Keratinocyte (primary cell): ENCODE measurements at regions not wholly inside any gene's neighbourhood (a gene's known extent, or its start where the extent isn't known, plus 50 kb on each side); places are given as distances from the start of the nearest gene placed in this dataset.

Experiments
- DNase-seq: peaks from one replicate; pipeline ENCODE4 v3.0.0-alpha.2; 2011; ENCODE audit warnings: low read depth, missing footprints, low spot score
- FAIRE-seq: peaks from 2 replicates; lab custom pipeline; 2011; peaks lifted over from hg19 to GRCh38; lab: Jason Lieb, UNC
- H2AFZ ChIP-seq: 2 replicates; pipeline ENCODE4 v1.6.0; 2012; ENCODE audit warnings: low read length, control low read depth, inconsistent platforms; ENCODE audit not compliant: control insufficient read depth
- H3K27ac ChIP-seq: 2 replicates; pipeline ENCODE4 v1.5.1; 2011; ENCODE audit warnings: low read length; ENCODE audit not compliant: control insufficient read depth, insufficient read depth
- H3K27me3 ChIP-seq: 3 replicates; pipeline ENCODE4 v1.6.0; 2011; ENCODE audit warnings: low read length; ENCODE audit not compliant: control insufficient read depth, insufficient read depth; ENCODE audit errors: extremely low read depth
- H3K36me3 ChIP-seq, 2 experiments: 2 replicates in 1 of 2; 3 replicates in 1 of 2; pipeline ENCODE4 v1.5.1; 2011; ENCODE audit warnings: low read length in 2 of 2, mild to moderate bottlenecking in 1 of 2; ENCODE audit not compliant: control insufficient read depth in 2 of 2, insufficient read depth in 2 of 2; ENCODE audit errors: extremely low read depth in 1 of 2
- H3K4me1 ChIP-seq: 3 replicates; pipeline ENCODE4 v1.5.1; 2011; ENCODE audit warnings: low read length; ENCODE audit not compliant: control insufficient read depth, insufficient read depth; ENCODE audit errors: extremely low read depth
- H3K4me2 ChIP-seq: 3 replicates; pipeline ENCODE4 v1.6.0; 2011; ENCODE audit warnings: low read depth, low read length; ENCODE audit not compliant: control insufficient read depth, insufficient read depth; ENCODE audit errors: extremely low read depth
- H3K4me3 ChIP-seq, 3 experiments: fragments of 200-600 bp in 1 of 3; sonication (generic) in 1 of 3; 2 replicates in 2 of 3; 3 replicates in 1 of 3; pipeline ENCODE4 v1.5.1; 2011 to 2016; ENCODE audit warnings: low read length in 3 of 3, mild to moderate bottlenecking in 3 of 3, control low read depth in 2 of 3, inconsistent platforms in 1 of 3, low read depth in 1 of 3, mixed read lengths in 1 of 3, mixed run types in 1 of 3, moderate library complexity in 1 of 3; ENCODE audit not compliant: control insufficient read depth in 2 of 3, insufficient read depth in 2 of 3; ENCODE audit errors: extremely low read depth in 1 of 3
- H3K79me2 ChIP-seq: 2 replicates; pipeline ENCODE4 v1.6.0; 2012; ENCODE audit warnings: low read length; ENCODE audit not compliant: control insufficient read depth, insufficient read depth
- H3K9ac ChIP-seq: 3 replicates; pipeline ENCODE4 v1.6.0; 2011; ENCODE audit warnings: low read length; ENCODE audit not compliant: control insufficient read depth, insufficient read depth; ENCODE audit errors: extremely low read depth
- H3K9me1 ChIP-seq: 3 replicates; pipeline ENCODE4 v1.6.0; 2011; ENCODE audit warnings: low read length; ENCODE audit not compliant: control insufficient read depth, insufficient read depth; ENCODE audit errors: extremely low read depth
- H3K9me3 ChIP-seq: 2 replicates; pipeline ENCODE4 v1.5.1; 2012; ENCODE audit warnings: low read depth, low read length; ENCODE audit not compliant: control insufficient read depth
- H4K20me1 ChIP-seq: 3 replicates; pipeline ENCODE4 v1.6.0; 2011; ENCODE audit warnings: low read length; ENCODE audit not compliant: control insufficient read depth, insufficient read depth; ENCODE audit errors: extremely low read depth
- CTCF ChIP-seq, 3 experiments: IDR thresholded peaks in 1 of 3; conservative IDR thresholded peaks in 1 of 3; optimal IDR thresholded peaks in 1 of 3; 2 replicates in 2 of 3; 3 replicates in 1 of 3; pipeline versions ENCODE3 to v1.5.1; 2011; ENCODE audit warnings: low read length in 3 of 3, mild to moderate bottlenecking in 3 of 3, moderate library complexity in 2 of 3, control low read depth in 1 of 3, inconsistent platforms in 1 of 3; ENCODE audit not compliant: insufficient read depth in 2 of 3; ENCODE audit errors: extremely low read depth in 1 of 3
- EZH2 ChIP-seq: IDR thresholded peaks from one replicate; pipeline ENCODE4 v1.6.1; 2012; ENCODE audit warnings: inconsistent platforms, mild to moderate bottlenecking, low read length, moderate library complexity
- dilution Hi-C: fragments of 300-500 bp; cut with MboI; formaldehyde crosslinking; loops from one replicate; pipeline ENCODE4 v1.7.0; 2020; ENCODE audit warnings: low sequenced_read_pairs; ENCODE audit not compliant: extremely low pct_ligation_motif_present

GRCh38 chr1:208333676-208334075 lies 89.5 kb upstream of the PLXNA2 start:
- TF ChIP-seq CTCF (optimal IDR thresholded peaks at IDR 0.05 in 1 of 3, IDR thresholded peaks at IDR 0.05 in 1 of 3, conservative IDR thresholded peaks at IDR 0.05 in 1 of 3; ENCODE audit: extremely low read depth in 1 of 3, insufficient read depth in 2 of 3, low read length in 3 of 3): no peak
- TF ChIP-seq EZH2: no peak
- H3K79me2 ChIP-seq: no peaks in the 10 kb centered on the region
- peaks cover 13% of the 10 kb centered on the region for H3K27me3 ChIP-seq
- H3K4me1 ChIP-seq: no peaks in the 10 kb centered on the region
- no peak overlapping the region for H3K4me2 ChIP-seq
- H3K9ac ChIP-seq: no peak overlapping the region
- DNase-seq (no peak), FAIRE-seq (no peak)
- H4K20me1 ChIP-seq: no peaks in the 10 kb centered on the region
- H2AFZ ChIP-seq: no peak overlapping the region
- no peak overlapping the region for H3K27ac ChIP-seq
- no peak overlapping the region for H3K4me3 ChIP-seq
- dilution Hi-C loops: no loop called here
- no peaks in the 10 kb centered on the region for H3K9me3 ChIP-seq
- H3K9me1 ChIP-seq: no peaks in the 10 kb centered on the region
- no peaks in the 10 kb centered on the region for H3K36me3 ChIP-seq

GRCh38 chr1:208335371-208336136 lies 91.4 kb upstream of the PLXNA2 start:
- FAIRE-seq: no peak
- H3K27me3 ChIP-seq: peaks cover 14% of the 10 kb centered on the region
- H3K27ac ChIP-seq: no peak overlapping the region

More at GRCh38 chr1:208335371-208336136, 91.4 kb upstream of the PLXNA2 start:
- Histone ChIP-seq H3K9me3 (no peaks in the 10 kb centered on the region), H3K9ac (no peak overlapping the region), H4K20me1 (no peaks in the 10 kb centered on the region), H3K79me2 (no peaks in the 10 kb centered on the region), H2AFZ (no peak overlapping the region), H3K36me3 (no peaks in the 10 kb centered on the region), H3K4me3 (no peak overlapping the region), H3K4me1 (no peaks in the 10 kb centered on the region), H3K4me2 (no peak overlapping the region), H3K9me1 (no peaks in the 10 kb centered on the region)
- no peak for DNase-seq
- dilution Hi-C loops: no loop called here
- TF ChIP-seq CTCF (optimal IDR thresholded peaks at IDR 0.05 in 1 of 3, IDR thresholded peaks at IDR 0.05 in 1 of 3, conservative IDR thresholded peaks at IDR 0.05 in 1 of 3; ENCODE audit: extremely low read depth in 1 of 3, insufficient read depth in 2 of 3, low read length in 3 of 3) (no peak), EZH2 (no peak)
